Activated CD8-positive, alpha-beta T cell treated with anti-CD3 and anti-CD28 coated beads for 36 hours (primary cell): ENCODE measurements at regions not wholly inside any gene's neighbourhood (a gene's known extent, or its start where the extent isn't known, plus 50 kb on each side); places are given as distances from the start of the nearest gene placed in this dataset.

ENCODE experiments used
- ATAC-seq: fragments of 200-7000 bp; cut with Tn5 transposase; one replicate; pipeline ENCODE4 v1.10.0; 2021; ENCODE audit warnings: mild to moderate bottlenecking, moderate library complexity
- CTCF ChIA-PET: fragments of 350-600 bp; sonication (Branson Sonifier 250); formaldehyde crosslinking; loops from one replicate; lab custom pipeline; 2021; ENCODE audit warnings: antibody characterized with exemption; lab: Charles Lee
- POLR2A ChIA-PET: fragments of 350-600 bp; sonication (Branson Sonifier 250); formaldehyde crosslinking; loops from one replicate; lab custom pipeline; 2021; ENCODE audit warnings: antibody characterized with exemption; lab: Charles Lee
- DNase-seq: peaks from one replicate; pipeline ENCODE4 v3.0.0-alpha.2; 2020
- H3K27ac Mint-ChIP-seq: one replicate; pipeline ENCODE4 v1.8.0; 2021; ENCODE audit warnings: mild to moderate bottlenecking, mixed read lengths
- H3K27me3 Mint-ChIP-seq: one replicate; pipeline ENCODE4 v1.8.0; 2021; ENCODE audit warnings: mixed read lengths
- H3K36me3 Mint-ChIP-seq: one replicate; pipeline ENCODE4 v1.8.0; 2021; ENCODE audit warnings: low read depth, mixed read lengths
- H3K4me1 Mint-ChIP-seq: one replicate; pipeline ENCODE4 v1.8.0; 2021; ENCODE audit warnings: low read depth, mixed read lengths
- H3K4me3 Mint-ChIP-seq: one replicate; pipeline ENCODE4 v1.8.0; 2021; ENCODE audit warnings: mild to moderate bottlenecking, moderate library complexity, mixed read lengths
- H3K9me3 Mint-ChIP-seq: one replicate; pipeline ENCODE4 v1.8.0; 2021; ENCODE audit warnings: mixed read lengths
- intact Hi-C: fragments of 100-400 bp; cut with micrococcal nuclease; formaldehyde crosslinking; loops from one replicate; pipeline ENCODE4 v1.10.0; 2022
- TF ChIP-seq, protein P1 (sequence below): fragments of 200-600 bp; IDR thresholded peaks from one replicate; pipeline ENCODE4 v1.8.0; 2022; ENCODE audit warnings: antibody characterized with exemption, mild to moderate bottlenecking

DNA sequence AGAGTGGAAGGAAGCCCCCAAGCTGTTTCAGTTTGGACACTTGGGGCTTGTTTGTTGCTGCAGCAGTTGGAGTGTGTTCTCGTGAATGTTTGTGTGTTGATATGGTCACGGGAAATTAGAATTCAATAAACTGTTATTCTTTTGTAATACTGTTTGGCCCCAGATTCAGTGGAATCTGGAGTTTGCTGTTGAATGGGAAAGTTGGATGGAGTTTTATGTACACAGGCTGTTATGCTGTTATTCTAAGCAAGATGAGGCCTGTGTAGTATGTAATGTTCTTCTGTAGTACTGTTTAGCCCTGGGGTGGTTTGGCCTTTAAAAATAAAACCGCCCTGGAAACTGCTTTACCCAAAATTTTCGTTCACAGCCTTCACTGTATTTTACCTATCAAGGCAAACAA, 810.4 kb upstream of the HS6ST1 start:
- Mint-ChIP-seq H3K4me3 (no peak overlapping the region), H3K27me3 (no peaks in the 10 kb centered on the region), H3K4me1 (no peaks in the 10 kb centered on the region), H3K27ac (no peak overlapping the region), H3K9me3 (no peaks in the 10 kb centered on the region), H3K36me3 (no peaks in the 10 kb centered on the region)
- intact Hi-C loops = no loop called here
- no peak for DNase-seq
- ChIA-PET CTCF (interaction anchor here (1.2 kb wide), 1 partner anchor 11 kb away, joined by 4 read pairs; no protein-coding TSS in a partner anchor), POLR2A (no interaction called here)
- TF ChIP-seq, protein P1, sequence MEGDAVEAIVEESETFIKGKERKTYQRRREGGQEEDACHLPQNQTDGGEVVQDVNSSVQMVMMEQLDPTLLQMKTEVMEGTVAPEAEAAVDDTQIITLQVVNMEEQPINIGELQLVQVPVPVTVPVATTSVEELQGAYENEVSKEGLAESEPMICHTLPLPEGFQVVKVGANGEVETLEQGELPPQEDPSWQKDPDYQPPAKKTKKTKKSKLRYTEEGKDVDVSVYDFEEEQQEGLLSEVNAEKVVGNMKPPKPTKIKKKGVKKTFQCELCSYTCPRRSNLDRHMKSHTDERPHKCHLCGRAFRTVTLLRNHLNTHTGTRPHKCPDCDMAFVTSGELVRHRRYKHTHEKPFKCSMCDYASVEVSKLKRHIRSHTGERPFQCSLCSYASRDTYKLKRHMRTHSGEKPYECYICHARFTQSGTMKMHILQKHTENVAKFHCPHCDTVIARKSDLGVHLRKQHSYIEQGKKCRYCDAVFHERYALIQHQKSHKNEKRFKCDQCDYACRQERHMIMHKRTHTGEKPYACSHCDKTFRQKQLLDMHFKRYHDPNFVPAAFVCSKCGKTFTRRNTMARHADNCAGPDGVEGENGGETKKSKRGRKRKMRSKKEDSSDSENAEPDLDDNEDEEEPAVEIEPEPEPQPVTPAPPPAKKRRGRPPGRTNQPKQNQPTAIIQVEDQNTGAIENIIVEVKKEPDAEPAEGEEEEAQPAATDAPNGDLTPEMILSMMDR = no peak
- ATAC-seq = no peak

DNA sequence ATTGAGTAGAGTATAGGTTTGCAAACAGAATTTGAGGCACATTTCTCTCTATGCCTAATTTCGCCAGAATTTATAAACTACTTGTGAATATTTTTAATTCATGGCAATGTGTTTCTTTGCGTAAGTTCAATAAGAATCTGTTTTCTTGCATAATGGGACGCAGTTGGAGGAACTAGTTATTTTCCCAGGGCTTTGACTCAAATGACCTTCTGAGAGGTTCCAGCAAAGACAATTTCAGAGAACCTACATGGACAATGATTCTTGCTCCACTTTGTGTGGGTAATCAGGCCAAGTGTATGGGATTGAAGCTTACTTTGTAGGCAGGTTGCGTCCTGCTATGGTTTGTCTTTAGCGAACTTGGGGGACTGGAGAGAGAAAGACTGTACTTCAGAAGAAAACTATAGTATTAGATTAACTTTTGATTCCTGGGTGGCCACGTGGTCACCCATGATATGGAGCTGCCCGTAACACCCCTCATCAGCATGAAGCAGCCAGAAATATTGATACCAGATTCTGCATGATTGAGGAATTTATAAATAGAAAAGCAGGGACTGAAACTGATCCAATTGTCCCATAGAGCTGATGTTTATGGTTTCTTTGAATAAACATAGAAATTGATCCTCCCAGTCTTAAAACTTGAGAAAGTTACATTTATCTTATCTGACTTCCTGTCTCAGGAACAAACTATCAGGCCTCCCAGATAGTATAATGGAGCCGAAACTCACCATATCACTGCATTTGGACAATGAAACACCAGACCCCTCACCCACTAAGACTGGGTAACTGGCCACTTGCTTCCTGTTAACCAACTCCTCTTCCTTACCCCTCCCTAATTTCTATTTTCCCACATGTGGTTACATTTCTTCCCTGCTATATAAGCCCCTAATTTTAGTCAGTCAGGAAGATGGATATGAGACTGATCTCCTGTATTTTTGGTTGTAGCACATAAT, 815.3 kb upstream of the HS6ST1 start:
- POLR2A ChIA-PET = no interaction called here
- H3K36me3 Mint-ChIP-seq = no peaks in the 10 kb centered on the region
- DNase-seq = no peak
- no peaks in the 10 kb centered on the region for H3K4me1 Mint-ChIP-seq
- TF ChIP-seq, protein P1 = no peak
- no peak overlapping the region for H3K27ac Mint-ChIP-seq
- H3K4me3 Mint-ChIP-seq = no peak overlapping the region
- intact Hi-C loops = no loop called here
- H3K9me3 Mint-ChIP-seq = no peaks in the 10 kb centered on the region
- ATAC-seq = no peak
- no peaks in the 10 kb centered on the region for H3K27me3 Mint-ChIP-seq
- CTCF ChIA-PET = no interaction called here

DNA sequence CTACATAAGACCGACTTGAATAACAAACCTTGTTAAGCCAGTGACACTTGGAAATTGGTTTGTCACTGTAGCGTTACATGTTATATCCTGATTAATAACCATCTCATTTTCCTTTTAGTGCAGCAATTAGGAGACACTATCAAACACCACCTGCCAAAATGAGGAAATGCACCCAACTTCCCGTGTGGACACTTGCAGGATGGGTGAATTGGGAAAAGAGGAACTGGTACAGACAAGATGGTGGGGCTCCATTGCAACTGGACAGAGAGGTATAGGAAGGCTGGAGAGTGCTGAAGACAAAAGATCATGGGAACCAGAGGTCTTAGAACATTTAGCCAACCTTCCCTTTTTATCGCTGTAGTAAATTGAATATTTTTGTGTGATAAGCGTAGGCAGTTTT, 816.3 kb upstream of the HS6ST1 start:
- ATAC-seq = no peak
- TF ChIP-seq, protein P1 = no peak
- DNase-seq = no peak
- ChIA-PET POLR2A (no interaction called here), CTCF (no interaction called here)
- H3K4me3 Mint-ChIP-seq = no peak overlapping the region
- no peaks in the 10 kb centered on the region for H3K4me1 Mint-ChIP-seq
- intact Hi-C loops = no loop called here
- H3K9me3 Mint-ChIP-seq = no peaks in the 10 kb centered on the region
- no peaks in the 10 kb centered on the region for H3K36me3 Mint-ChIP-seq
- H3K27ac Mint-ChIP-seq = no peak overlapping the region
- H3K27me3 Mint-ChIP-seq = no peaks in the 10 kb centered on the region

DNA sequence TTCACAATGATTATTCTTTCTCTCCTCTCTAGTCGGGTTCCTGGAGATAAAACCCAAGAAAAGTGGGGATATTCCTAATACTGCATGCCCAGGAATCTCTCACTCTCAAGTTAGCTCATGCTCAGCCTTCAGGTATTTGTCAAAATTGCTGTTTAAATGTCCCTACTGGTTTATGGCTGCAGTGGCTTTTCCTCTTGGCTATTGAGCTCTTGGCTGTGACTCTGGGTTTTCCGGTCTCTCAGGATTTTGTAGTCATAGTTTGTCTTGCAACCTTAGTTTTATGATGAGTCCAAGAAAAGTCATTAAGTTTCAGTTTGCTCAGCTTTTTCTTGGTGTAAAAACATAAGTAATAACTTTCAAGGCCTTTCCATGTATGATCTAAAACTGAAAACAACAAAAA, 820.7 kb upstream of the HS6ST1 start:
- H3K9me3 Mint-ChIP-seq = no peaks in the 10 kb centered on the region
- TF ChIP-seq, protein P1 = no peak
- H3K27ac Mint-ChIP-seq = no peak overlapping the region
- no peaks in the 10 kb centered on the region for H3K36me3 Mint-ChIP-seq
- ChIA-PET CTCF (no interaction called here), POLR2A (no interaction called here)
- intact Hi-C loops = no loop called here
- no peaks in the 10 kb centered on the region for H3K4me1 Mint-ChIP-seq
- no peak overlapping the region for H3K4me3 Mint-ChIP-seq
- H3K27me3 Mint-ChIP-seq = peaks cover 2% of the 10 kb centered on the region
- no peak for ATAC-seq
- no peak for DNase-seq

DNA sequence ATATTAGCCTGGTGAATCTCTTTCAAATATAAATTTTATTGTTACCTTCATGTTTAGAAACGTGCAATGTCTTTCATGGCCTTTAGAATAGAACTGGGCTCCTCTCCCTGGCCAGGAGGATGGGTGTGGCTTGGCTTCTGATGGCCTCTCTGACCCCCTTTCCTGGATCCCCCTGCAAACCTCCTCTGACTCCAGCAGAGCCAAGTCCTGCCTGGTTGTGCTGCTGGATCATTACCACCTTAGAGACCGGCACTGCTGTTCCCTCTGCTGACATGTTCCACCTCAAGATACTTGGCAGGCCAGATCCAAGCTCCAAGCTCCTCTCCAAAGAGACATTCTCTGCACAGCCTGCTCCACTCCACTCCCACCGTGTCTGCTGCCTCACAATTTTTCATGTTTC, 823.8 kb upstream of the HS6ST1 start:
- H3K9me3 Mint-ChIP-seq = no peaks in the 10 kb centered on the region
- H3K27me3 Mint-ChIP-seq = peaks cover 2% of the 10 kb centered on the region
- ChIA-PET POLR2A (no interaction called here), CTCF (no interaction called here)
- H3K36me3 Mint-ChIP-seq = no peaks in the 10 kb centered on the region
- ATAC-seq = no peak
- TF ChIP-seq, protein P1 = no peak
- H3K4me3 Mint-ChIP-seq = no peak overlapping the region
- intact Hi-C loops = no loop called here
- no peaks in the 10 kb centered on the region for H3K4me1 Mint-ChIP-seq
- no peak overlapping the region for H3K27ac Mint-ChIP-seq
- DNase-seq = no peak
